ENCODE measurements at regions not wholly inside any gene's neighbourhood (a gene's known extent, or its start where the extent isn't known, plus 50 kb on each side); places are given as distances from the start of the nearest gene placed in this dataset.

DNA sequence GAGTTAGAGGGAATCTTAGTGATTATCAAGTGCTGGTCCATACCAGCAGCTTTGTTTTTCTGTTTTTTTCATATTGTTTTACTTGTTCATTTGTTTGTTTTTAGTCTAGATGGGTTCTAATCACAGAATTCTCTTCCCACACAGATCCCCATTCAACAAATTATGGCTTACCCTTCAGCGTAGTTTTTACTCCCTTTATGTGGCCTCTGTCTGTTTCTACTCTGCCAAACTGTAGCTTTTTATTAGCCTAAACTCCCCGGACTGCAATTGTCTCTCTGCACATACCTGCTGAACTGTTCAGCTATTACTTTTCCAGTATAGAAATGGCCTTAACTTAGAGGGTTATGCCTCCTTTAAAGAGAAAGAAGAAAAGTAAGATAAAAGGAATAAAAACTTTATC, 348.5 kb downstream of the TGFB2 start:
- no peak for ATAC-seq (ENCODE audit: low FRiP score in 2 of 2)
- no peak overlapping the region for H3K4me3 ChIP-seq
- TF ChIP-seq, protein P1, sequence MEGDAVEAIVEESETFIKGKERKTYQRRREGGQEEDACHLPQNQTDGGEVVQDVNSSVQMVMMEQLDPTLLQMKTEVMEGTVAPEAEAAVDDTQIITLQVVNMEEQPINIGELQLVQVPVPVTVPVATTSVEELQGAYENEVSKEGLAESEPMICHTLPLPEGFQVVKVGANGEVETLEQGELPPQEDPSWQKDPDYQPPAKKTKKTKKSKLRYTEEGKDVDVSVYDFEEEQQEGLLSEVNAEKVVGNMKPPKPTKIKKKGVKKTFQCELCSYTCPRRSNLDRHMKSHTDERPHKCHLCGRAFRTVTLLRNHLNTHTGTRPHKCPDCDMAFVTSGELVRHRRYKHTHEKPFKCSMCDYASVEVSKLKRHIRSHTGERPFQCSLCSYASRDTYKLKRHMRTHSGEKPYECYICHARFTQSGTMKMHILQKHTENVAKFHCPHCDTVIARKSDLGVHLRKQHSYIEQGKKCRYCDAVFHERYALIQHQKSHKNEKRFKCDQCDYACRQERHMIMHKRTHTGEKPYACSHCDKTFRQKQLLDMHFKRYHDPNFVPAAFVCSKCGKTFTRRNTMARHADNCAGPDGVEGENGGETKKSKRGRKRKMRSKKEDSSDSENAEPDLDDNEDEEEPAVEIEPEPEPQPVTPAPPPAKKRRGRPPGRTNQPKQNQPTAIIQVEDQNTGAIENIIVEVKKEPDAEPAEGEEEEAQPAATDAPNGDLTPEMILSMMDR (IDR thresholded peaks at IDR 0.05) = no peak
- TF ChIP-seq POLR2A (IDR thresholded peaks at IDR 0.05) (no peak), EP300 (IDR thresholded peaks at IDR 0.05) (no peak), POLR2AphosphoS5 (IDR thresholded peaks at IDR 0.05) (no peak)
- no peaks in the 10 kb centered on the region for H3K27me3 ChIP-seq
- WGBS, 2 donors = 78 to 83% methylated on average over 2 of the region's 2 CpGs
- no peak overlapping the region for H3K27ac ChIP-seq
- peaks cover 0 to 9% (median 0%) of the 10 kb centered on the region in 4 donors for H3K4me1 ChIP-seq
- DNase-seq = no peak
- H3K9me3 ChIP-seq = no peaks in the 10 kb centered on the region
- H3K36me3 ChIP-seq = no peaks in the 10 kb centered on the region

DNA sequence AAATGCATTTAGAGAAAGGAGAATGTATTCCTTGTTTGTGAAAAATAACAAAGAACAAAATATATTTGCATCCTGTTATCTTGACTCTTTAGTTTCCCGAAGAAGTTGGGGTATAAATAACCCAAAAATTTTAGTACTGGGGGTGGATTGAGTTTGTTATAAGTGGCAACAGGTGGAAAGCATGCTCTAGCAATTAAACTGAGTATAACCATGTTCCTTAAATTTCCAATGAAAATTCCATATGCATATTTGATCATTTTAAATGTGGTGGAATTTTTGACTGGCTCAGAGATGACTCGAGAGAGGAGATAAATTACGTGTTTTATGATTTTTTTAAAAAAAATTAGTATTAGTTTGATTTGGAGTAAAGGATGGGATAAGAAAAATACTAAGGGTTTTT, 348.9 kb downstream of the TGFB2 start:
- 78 to 83% methylated on average over 3 of the region's 3 CpGs for WGBS, 2 donors
- DNase-seq (no peak), ATAC-seq (ENCODE audit: low FRiP score in 2 of 2) (no peak)
- H3K4me1 ChIP-seq = peaks cover 0 to 9% (median 0%) of the 10 kb centered on the region in 4 donors
- TF ChIP-seq POLR2A (IDR thresholded peaks at IDR 0.05) (no peak), EP300 (IDR thresholded peaks at IDR 0.05) (no peak), POLR2AphosphoS5 (IDR thresholded peaks at IDR 0.05) (no peak)
- TF ChIP-seq, protein P1 (IDR thresholded peaks at IDR 0.05) = no peak
- H3K9me3 ChIP-seq = no peaks in the 10 kb centered on the region
- no peaks in the 10 kb centered on the region for H3K27me3 ChIP-seq
- no peaks in the 10 kb centered on the region for H3K36me3 ChIP-seq
- H3K4me3 ChIP-seq = no peak overlapping the region
- H3K27ac ChIP-seq = no peak overlapping the region

DNA sequence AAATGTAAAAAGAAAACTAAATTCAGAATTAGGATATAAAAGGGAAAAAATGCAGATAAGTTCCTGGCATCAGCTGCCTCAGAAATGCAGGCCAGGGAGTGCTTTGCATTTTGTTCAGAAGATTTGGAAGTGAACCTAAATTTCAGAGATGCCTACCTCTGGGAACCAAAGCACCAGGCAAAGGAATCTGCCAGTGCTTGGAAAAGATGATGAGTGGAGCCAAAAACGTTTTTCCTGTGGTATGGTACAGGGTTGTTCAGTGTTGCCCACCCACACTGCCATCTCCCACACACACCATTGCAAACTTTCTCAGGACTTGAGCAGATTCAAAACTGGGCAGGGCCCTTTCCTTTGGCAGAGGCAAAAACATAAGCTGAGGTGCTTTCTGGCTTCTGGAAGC, 349.5 kb downstream of the TGFB2 start:
- no peaks in the 10 kb centered on the region for H3K27me3 ChIP-seq
- no peaks in the 10 kb centered on the region for H3K36me3 ChIP-seq
- DNase-seq = no peak
- TF ChIP-seq EP300 (IDR thresholded peaks at IDR 0.05) (no peak), POLR2AphosphoS5 (IDR thresholded peaks at IDR 0.05) (no peak), POLR2A (IDR thresholded peaks at IDR 0.05) (no peak)
- TF ChIP-seq, protein P1 (IDR thresholded peaks at IDR 0.05) = no peak
- WGBS, 2 donors = 10 to 14% methylated on average over 1 of the region's 1 CpG
- H3K27ac ChIP-seq = no peak overlapping the region
- H3K4me3 ChIP-seq = no peak overlapping the region
- H3K9me3 ChIP-seq = no peaks in the 10 kb centered on the region
- H3K4me1 ChIP-seq = peaks cover 0 to 9% (median 0%) of the 10 kb centered on the region in 4 donors
- no peak for ATAC-seq (ENCODE audit: low FRiP score in 2 of 2)

DNA sequence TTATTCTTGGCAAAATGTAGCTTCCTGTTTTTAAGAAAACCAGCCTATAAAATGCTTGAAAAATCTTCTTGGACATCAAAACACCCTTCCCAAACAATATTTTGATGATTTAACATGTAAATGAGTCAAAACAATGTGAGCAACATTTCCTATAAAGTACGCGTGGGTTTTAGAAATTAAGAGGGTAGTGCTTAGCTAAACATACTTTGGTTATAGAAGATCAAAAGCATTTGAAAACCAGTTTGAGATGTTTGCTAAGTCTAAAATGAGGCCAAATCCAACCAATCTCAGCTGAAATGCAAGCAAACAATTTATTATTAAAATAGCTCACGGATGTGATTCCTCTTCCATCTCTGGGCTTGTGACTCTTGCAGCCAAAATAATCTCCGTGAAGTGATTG, 350.4 kb downstream of the TGFB2 start:
- DNase-seq = no peak
- WGBS, 2 donors = 56 to 57% methylated on average over 4 of the region's 4 CpGs
- no peak for ATAC-seq (ENCODE audit: low FRiP score in 2 of 2)
- H3K9me3 ChIP-seq = no peaks in the 10 kb centered on the region
- H3K27ac ChIP-seq = no peak overlapping the region
- no peaks in the 10 kb centered on the region for H3K27me3 ChIP-seq
- no peak overlapping the region for H3K4me3 ChIP-seq
- no peaks in the 10 kb centered on the region for H3K36me3 ChIP-seq
- TF ChIP-seq EP300 (IDR thresholded peaks at IDR 0.05) (no peak), POLR2A (IDR thresholded peaks at IDR 0.05) (no peak), POLR2AphosphoS5 (IDR thresholded peaks at IDR 0.05) (no peak)
- TF ChIP-seq, protein P1 (IDR thresholded peaks at IDR 0.05) = no peak
- H3K4me1 ChIP-seq = peaks cover 0 to 9% (median 0%) of the 10 kb centered on the region in 4 donors

DNA sequence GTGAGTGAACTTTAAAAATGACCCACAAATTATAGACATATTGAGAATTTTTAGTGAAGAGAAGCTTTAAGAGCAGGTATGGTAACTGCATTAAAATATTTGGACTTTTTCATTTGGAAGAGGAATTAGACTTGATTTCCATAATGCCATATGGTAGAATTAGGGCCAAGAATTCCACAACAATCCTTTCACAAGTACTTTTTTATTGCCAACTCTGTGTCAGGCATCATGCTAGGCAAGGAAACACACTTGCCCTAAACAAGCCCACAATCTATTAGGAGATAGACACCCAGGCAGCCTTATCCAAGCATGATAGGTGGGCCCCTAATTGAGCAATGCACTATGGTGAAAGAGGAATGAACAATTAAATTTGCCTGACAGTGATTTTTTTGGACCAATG, 353.0 kb downstream of the TGFB2 start:
- no peak for ATAC-seq (ENCODE audit: low FRiP score in 2 of 2)

More for the DNA sequence above, 353.0 kb downstream of the TGFB2 start:
- no peak for DNase-seq
- Histone ChIP-seq H3K27me3 (no peaks in the 10 kb centered on the region), H3K4me3 (no peak overlapping the region), H3K9me3 (no peaks in the 10 kb centered on the region), H3K27ac (no peak overlapping the region), H3K36me3 (no peaks in the 10 kb centered on the region), H3K4me1 (peaks cover 0 to 9% (median 0%) of the 10 kb centered on the region in 4 donors)
- TF ChIP-seq POLR2AphosphoS5 (IDR thresholded peaks at IDR 0.05) (no peak), EP300 (IDR thresholded peaks at IDR 0.05) (no peak), POLR2A (IDR thresholded peaks at IDR 0.05) (no peak)
- TF ChIP-seq, protein P1 (IDR thresholded peaks at IDR 0.05) = no peak

All from upper lobe of left lung (tissue), 6 donors.